ENCODE measurements at regions not wholly inside any gene's neighbourhood (a gene's known extent, or its start where the extent isn't known, plus 50 kb on each side); places are given as distances from the start of the nearest gene placed in this dataset.

- TF ChIP-seq, protein P1, sequence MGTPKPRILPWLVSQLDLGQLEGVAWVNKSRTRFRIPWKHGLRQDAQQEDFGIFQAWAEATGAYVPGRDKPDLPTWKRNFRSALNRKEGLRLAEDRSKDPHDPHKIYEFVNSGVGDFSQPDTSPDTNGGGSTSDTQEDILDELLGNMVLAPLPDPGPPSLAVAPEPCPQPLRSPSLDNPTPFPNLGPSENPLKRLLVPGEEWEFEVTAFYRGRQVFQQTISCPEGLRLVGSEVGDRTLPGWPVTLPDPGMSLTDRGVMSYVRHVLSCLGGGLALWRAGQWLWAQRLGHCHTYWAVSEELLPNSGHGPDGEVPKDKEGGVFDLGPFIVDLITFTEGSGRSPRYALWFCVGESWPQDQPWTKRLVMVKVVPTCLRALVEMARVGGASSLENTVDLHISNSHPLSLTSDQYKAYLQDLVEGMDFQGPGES (IDR thresholded peaks at IDR 0.05), result no peak
- TF ChIP-seq RFX5 (IDR thresholded peaks at IDR 0.05; ENCODE audit: low read depth, low read length) (no peak), NFIC (IDR thresholded peaks at IDR 0.05; ENCODE audit: low read depth, low read length) (no peak), RAD51 (IDR thresholded peaks at IDR 0.05) (no peak), LARP7 (IDR thresholded peaks at IDR 0.05) (no peak), NFYA (IDR thresholded peaks at IDR 0.05; ENCODE audit: borderline replicate concordance, low read depth, low read length) (no peak), SIX5 (IDR thresholded peaks at IDR 0.05; ENCODE audit: low read depth, low read length, severe bottlenecking) (no peak)
These were observed 231.1 kb upstream of the DPH6 start (continued) for GRCh38 chr15:35777061-35777460.

DNA sequence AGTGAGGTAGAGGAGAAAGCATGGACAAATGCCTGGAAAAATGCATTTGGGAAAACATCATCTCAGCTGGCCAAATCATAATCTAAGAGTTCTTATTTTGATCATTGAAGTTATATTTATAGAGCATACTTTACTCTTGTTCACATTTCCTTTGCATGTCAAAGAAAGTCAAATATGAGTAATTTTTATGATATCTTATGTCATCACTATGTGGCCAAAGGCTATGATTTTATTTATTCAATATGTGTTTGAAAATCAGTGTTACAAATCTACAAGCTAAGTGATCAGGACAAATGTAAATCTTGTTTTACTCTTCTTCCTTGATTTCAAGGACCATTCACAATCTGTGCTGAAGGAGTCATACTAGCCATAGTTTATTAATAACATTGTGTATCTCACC is 237.2 kb upstream of the DPH6 start:
- intact Hi-C loops (cut with micrococcal nuclease; ENCODE audit: unreplicated experiment) (no loop called here), in situ Hi-C loops (cut with MboI) (no loop called here)
- ChIA-PET SMC1A (ENCODE audit: uncharacterized antibody, unreplicated experiment) (interaction anchor here (0.6 kb wide), 1 partner anchor 13 kb away, joined by 3 read pairs; no protein-coding TSS in a partner anchor), RAD21 (ENCODE audit: unreplicated experiment) (no interaction called here), CTCF (interaction anchor here (0.8 kb wide), 1 partner anchor 31 kb away, joined by 3 read pairs; no protein-coding TSS in a partner anchor), POLR2A (no interaction called here)
- H3K4me3 ChIP-seq, result no peak overlapping the region
- no peaks in the 10 kb centered on the region for H4K20me1 ChIP-seq (ENCODE audit: control insufficient read depth, insufficient read depth)
- H3K9me3 ChIP-seq (replicated peaks; ENCODE audit: control insufficient read depth, insufficient read depth, low read length), result no peaks in the 10 kb centered on the region
- H3K9ac ChIP-seq (ENCODE audit: control insufficient read depth, insufficient read depth, low read length), result no peak overlapping the region
- ATAC-seq (no peak), DNase-seq (ENCODE audit: low read depth, low spot score) (no peak), FAIRE-seq (no peak)
- no peaks in the 10 kb centered on the region for H3K36me3 ChIP-seq (ENCODE audit: control insufficient read depth in 2 of 2, insufficient read depth in 2 of 2, low read length in 1 of 2)
- no peaks in the 10 kb centered on the region for H3K79me2 ChIP-seq (ENCODE audit: control insufficient read depth, insufficient read depth, low read length)
- no peaks in the 10 kb centered on the region for H3K4me1 ChIP-seq (ENCODE audit: control insufficient read depth, insufficient read depth, low read length)
- H3K4me2 ChIP-seq (ENCODE audit: control insufficient read depth, insufficient read depth), result no peak overlapping the region
- no peak overlapping the region for H3K27ac ChIP-seq (ENCODE audit: control insufficient read depth, insufficient read depth)
- no peaks in the 10 kb centered on the region for H3K27me3 ChIP-seq (replicated peaks in 1 of 2; ENCODE audit: control insufficient read depth in 2 of 2, insufficient read depth in 2 of 2, low read length in 1 of 2)
- no TSS peak for BruUV-seq (replicated peaks)
- H2AFZ ChIP-seq (ENCODE audit: control insufficient read depth, low read depth, low read length), result no peak overlapping the region
- TF ChIP-seq, protein P2, sequence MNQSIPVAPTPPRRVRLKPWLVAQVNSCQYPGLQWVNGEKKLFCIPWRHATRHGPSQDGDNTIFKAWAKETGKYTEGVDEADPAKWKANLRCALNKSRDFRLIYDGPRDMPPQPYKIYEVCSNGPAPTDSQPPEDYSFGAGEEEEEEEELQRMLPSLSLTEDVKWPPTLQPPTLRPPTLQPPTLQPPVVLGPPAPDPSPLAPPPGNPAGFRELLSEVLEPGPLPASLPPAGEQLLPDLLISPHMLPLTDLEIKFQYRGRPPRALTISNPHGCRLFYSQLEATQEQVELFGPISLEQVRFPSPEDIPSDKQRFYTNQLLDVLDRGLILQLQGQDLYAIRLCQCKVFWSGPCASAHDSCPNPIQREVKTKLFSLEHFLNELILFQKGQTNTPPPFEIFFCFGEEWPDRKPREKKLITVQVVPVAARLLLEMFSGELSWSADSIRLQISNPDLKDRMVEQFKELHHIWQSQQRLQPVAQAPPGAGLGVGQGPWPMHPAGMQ (IDR thresholded peaks at IDR 0.05; ENCODE audit: borderline replicate concordance), result no peak
- TF ChIP-seq E2F4 (IDR thresholded peaks at IDR 0.05; ENCODE audit: low read depth, low read length), result no peak
- no peak for TF ChIP-seq SMC3 (IDR thresholded peaks at IDR 0.05; ENCODE audit: borderline replicate concordance, low read length)
- TF ChIP-seq CREM (IDR thresholded peaks at IDR 0.05; ENCODE audit: low read depth), result no peak
- no peak for TF ChIP-seq IRF4 (IDR thresholded peaks at IDR 0.05; ENCODE audit: low read depth, low read length)
- no peak for TF ChIP-seq SREBF1 (IDR thresholded peaks at IDR 0.05; ENCODE audit: low read length)
- no peak for TF ChIP-seq CREB1 (IDR thresholded peaks at IDR 0.05; ENCODE audit: low read depth)
- TF ChIP-seq EGR1 (IDR thresholded peaks at IDR 0.05; ENCODE audit: borderline replicate concordance in 1 of 2, low read depth in 2 of 2, low read length in 2 of 2), result no peak
- no peak for TF ChIP-seq CHD2 (IDR thresholded peaks at IDR 0.05; ENCODE audit: borderline replicate concordance, low read depth, low read length)
- TF ChIP-seq YY1 (IDR thresholded peaks at IDR 0.05; ENCODE audit: low read depth, low read length), result no peak
- no peak for TF ChIP-seq STAT1 (conservative IDR thresholded peaks at IDR 0.05)
- TF ChIP-seq, protein P3, sequence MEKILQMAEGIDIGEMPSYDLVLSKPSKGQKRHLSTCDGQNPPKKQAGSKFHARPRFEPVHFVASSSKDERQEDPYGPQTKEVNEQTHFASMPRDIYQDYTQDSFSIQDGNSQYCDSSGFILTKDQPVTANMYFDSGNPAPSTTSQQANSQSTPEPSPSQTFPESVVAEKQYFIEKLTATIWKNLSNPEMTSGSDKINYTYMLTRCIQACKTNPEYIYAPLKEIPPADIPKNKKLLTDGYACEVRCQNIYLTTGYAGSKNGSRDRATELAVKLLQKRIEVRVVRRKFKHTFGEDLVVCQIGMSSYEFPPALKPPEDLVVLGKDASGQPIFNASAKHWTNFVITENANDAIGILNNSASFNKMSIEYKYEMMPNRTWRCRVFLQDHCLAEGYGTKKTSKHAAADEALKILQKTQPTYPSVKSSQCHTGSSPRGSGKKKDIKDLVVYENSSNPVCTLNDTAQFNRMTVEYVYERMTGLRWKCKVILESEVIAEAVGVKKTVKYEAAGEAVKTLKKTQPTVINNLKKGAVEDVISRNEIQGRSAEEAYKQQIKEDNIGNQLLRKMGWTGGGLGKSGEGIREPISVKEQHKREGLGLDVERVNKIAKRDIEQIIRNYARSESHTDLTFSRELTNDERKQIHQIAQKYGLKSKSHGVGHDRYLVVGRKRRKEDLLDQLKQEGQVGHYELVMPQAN (conservative IDR thresholded peaks at IDR 0.05), result no peak
- TF ChIP-seq YBX1 (IDR thresholded peaks at IDR 0.05), result no peak
- no peak for TF ChIP-seq ZZZ3 (IDR thresholded peaks at IDR 0.05; ENCODE audit: control insufficient read depth, insufficient read length, low read depth)
- TF ChIP-seq CBX5 (IDR thresholded peaks at IDR 0.05; ENCODE audit: low read depth), result no peak
- TF ChIP-seq POLR2A (IDR thresholded peaks at IDR 0.05; ENCODE audit: low read depth, low read length), result no peak

Measured in GM12878 (cell line).